HEK293 (cell line): ENCODE measurements at regions not wholly inside any gene's neighbourhood (a gene's known extent, or its start where the extent isn't known, plus 50 kb on each side); places are given as distances from the start of the nearest gene placed in this dataset.

Experiments used
- SETDB1 ChIP-seq: IDR thresholded peaks from one replicate; pipeline ENCODE4 v1.6.1; 2017; ENCODE audit warnings: mild to moderate bottlenecking, low read length, moderate library complexity, mixed read lengths; ENCODE audit not compliant: insufficient read length
- ZBTB17 ChIP-seq: fragments of 450-650 bp; formaldehyde crosslinking; IDR thresholded peaks from 2 replicates; pipeline ENCODE4 v1.5.1; 2016; ENCODE audit warnings: missing biosample characterization, missing genetic modification characterization
- ZNF274 ChIP-seq, 2 experiments: fragments of 200-500 bp in 1 of 2; fragments of 450-650 bp in 1 of 2; sonication (Bioruptor generic) in 1 of 2; formaldehyde crosslinking in 1 of 2; IDR thresholded peaks; 2 replicates each; pipeline versions ENCODE4 v1.5.1 to v1.6.1; 2014 to 2016; ENCODE audit warnings: borderline replicate concordance in 1 of 2, inconsistent platforms in 1 of 2, low read length in 1 of 2, missing biosample characterization in 1 of 2, missing genetic modification characterization in 1 of 2

GRCh38 chr20:36091561-36092397 lies 62.8 kb upstream of the EPB41L1 start:
- TF ChIP-seq SETDB1 (no peak), ZNF274 (IDR thresholded peaks at IDR 0.05; ENCODE audit: low read length) (no peak), ZNF274 (tag by site-specific recombination; IDR thresholded peaks at IDR 0.05; ENCODE audit: borderline replicate concordance) (no peak), ZBTB17 (no peak)
